22Rv1 (cell line): ENCODE measurements at regions not wholly inside any gene's neighbourhood (a gene's known extent, or its start where the extent isn't known, plus 50 kb on each side); places are given as distances from the start of the nearest gene placed in this dataset.

ENCODE experiments used
- CTCF ChIP-seq: fragments of 450-650 bp; IDR thresholded peaks from 2 replicates; pipeline ENCODE4 v1.5.1; 2017; ENCODE audit warnings: mild to moderate bottlenecking
- ZFX ChIP-seq: fragments of 450-650 bp; IDR thresholded peaks from 2 replicates; pipeline ENCODE4 v1.6.1; 2017; ENCODE audit warnings: antibody characterized with exemption, borderline replicate concordance

DNA sequence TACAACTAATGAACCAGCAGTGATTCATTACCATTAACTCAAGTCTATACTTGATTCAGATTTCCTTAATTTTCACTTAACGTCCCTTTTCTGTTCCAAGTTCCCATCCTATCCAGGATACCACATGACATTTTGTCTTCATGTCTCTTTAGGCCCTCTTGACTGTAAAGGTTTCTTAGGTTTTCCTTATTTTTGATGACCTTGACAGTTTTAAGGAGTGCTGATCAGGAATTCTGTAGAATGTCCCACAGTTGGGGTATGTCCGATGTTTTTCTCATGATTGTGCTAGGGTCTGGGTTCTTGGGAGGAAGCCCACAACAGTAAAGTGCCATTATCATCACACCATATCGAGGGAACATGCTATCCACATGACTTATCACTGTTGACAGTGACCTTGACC, 162.7 kb downstream of the PTPN20 start:
- no peak for TF ChIP-seq CTCF
- TF ChIP-seq ZFX, result no peak
